Coronary artery (tissue), 2 donors: ENCODE measurements at regions not wholly inside any gene's neighbourhood (a gene's known extent, or its start where the extent isn't known, plus 50 kb on each side); places are given as distances from the start of the nearest gene placed in this dataset.

Source experiments
- DNase-seq: peaks from one replicate; pipeline ENCODE4 v3.0.0-alpha.2; 2017; ENCODE audit warnings: low spot score
- H3K27ac ChIP-seq, 2 donors: fragments of 200-600 bp; sonication (generic); one replicate each; pipeline ENCODE4 v1.5.1; 2016 to 2019
- H3K4me3 ChIP-seq: fragments of 200-600 bp; sonication (generic); 2 replicates; pipeline ENCODE4 v1.5.1; 2016; ENCODE audit warnings: mild to moderate bottlenecking, moderate library complexity
- TF ChIP-seq, protein P1 (sequence below): fragments of 200-600 bp; sonication (generic); IDR thresholded peaks from one replicate; pipeline ENCODE4 v1.5.1; 2019; ENCODE audit warnings: antibody characterized with exemption

DNA sequence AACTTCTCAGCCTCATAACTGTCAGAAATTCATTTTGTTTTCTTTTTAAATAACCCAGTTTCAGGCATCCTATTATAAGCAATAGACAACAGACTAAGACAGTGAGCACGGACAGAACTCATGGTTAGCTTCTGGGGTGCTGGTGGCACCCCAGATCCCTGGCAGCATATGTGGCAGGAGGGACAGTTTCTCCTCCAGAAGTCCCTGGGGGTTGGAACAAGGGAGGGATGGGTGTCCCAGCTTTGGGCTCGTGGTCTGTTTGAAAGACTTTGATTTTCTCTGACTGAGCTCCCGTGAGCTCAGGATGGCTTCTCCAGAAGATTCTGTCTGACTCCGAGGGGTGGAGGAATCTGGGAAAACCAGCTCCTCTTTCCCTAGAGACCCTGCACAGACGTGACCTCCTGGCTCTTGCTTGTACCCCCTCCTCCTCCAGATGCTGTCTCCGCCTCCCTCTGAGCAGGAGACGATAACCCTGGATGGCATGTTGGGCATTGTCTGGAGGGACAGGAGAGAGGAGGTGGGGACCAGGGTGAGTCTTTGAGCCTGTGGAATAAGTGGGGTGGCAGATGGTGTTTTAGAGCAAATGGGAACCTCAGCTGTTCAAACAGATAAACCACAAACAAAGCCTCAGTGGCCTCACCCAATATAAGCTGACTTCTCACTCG, 421.1 kb downstream of the GLRX3 start:
- no peak overlapping the region for H3K4me3 ChIP-seq
- no peak overlapping the region for H3K27ac ChIP-seq
- TF ChIP-seq, protein P1, sequence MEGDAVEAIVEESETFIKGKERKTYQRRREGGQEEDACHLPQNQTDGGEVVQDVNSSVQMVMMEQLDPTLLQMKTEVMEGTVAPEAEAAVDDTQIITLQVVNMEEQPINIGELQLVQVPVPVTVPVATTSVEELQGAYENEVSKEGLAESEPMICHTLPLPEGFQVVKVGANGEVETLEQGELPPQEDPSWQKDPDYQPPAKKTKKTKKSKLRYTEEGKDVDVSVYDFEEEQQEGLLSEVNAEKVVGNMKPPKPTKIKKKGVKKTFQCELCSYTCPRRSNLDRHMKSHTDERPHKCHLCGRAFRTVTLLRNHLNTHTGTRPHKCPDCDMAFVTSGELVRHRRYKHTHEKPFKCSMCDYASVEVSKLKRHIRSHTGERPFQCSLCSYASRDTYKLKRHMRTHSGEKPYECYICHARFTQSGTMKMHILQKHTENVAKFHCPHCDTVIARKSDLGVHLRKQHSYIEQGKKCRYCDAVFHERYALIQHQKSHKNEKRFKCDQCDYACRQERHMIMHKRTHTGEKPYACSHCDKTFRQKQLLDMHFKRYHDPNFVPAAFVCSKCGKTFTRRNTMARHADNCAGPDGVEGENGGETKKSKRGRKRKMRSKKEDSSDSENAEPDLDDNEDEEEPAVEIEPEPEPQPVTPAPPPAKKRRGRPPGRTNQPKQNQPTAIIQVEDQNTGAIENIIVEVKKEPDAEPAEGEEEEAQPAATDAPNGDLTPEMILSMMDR: no peak
- no peak for DNase-seq

DNA sequence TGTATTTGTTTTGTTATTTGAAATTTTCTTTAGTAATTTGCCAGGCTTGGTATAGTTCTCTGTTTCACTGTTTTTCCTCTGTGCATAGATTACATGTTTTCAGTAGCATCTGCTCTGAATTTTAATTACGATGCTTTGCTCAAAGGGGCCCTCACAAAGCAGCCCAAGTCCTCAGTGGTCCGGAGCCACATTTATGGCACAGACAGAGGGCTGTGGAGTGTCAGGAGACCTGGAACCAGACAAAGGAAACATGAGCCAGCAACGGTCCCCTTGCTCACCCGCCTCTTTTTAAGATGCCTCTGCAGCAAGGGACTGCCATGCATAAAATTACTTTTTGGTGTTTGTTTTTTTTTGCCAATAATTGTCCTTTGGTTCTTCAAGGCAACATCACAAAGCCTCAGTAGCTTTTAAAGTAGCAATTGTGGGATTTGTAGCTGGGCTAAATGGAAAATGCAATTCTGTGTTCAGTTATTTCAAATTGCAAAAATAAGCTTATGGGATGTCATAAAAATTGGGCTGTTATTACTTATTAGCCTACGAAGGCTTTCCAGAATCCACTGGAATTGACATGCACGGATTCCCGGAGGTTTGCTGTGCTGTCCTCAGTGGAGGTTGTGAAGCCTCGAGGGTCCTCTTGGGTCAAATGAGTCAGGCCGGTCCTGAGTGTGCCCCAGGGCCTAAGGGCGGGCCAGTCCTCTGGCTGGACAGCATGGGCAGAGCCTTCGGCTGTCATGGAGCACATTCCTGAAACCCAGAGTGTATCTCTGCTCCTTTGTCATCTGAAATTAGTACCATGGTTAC, 422.8 kb downstream of the GLRX3 start:
- no peak for DNase-seq
- TF ChIP-seq, protein P1: no peak
- H3K4me3 ChIP-seq: no peak overlapping the region
- no peak overlapping the region for H3K27ac ChIP-seq

DNA sequence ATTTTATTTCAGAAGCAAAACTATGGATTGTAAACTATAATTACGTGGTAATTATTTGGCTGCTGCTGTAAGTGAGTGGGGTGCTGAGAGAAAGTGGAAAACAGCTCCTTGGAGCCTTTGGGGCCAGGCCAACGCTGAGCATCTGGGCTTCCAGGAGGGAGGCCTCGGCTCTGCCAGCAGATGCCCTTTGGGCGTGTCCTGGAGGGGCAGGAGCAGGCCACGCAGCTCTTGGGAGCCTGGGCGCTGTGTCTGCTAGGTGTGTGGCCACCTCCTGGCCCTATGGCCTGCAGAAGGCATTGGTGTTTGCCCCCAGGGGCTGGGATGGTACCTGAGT, 423.3 kb downstream of the GLRX3 start:
- Histone ChIP-seq H3K27ac (no peak overlapping the region), H3K4me3 (no peak overlapping the region)
- no peak for DNase-seq
- TF ChIP-seq, protein P1: no peak

DNA sequence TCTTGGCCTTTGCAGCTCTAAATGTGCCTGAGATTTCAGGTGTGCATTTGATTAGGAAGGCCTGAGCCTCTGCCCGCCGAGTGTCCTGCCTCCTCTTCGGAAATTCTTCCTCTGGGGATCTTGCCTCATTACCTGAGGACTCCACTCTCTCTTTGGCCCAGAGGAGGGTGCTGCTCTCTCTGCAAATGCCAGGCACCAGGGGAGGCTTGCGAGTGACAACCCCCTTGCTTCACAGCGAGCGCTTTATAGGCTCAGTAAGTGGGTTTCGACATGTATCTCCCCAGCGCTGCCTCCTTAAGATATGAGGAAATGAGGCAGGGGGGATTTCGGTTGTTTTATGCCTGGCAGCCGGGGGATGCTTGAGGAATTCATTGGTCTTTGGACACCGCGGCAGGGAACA, 423.9 kb downstream of the GLRX3 start:
- H3K27ac ChIP-seq: no peak overlapping the region
- no peak for DNase-seq
- TF ChIP-seq, protein P1: no peak
- no peak overlapping the region for H3K4me3 ChIP-seq

DNA sequence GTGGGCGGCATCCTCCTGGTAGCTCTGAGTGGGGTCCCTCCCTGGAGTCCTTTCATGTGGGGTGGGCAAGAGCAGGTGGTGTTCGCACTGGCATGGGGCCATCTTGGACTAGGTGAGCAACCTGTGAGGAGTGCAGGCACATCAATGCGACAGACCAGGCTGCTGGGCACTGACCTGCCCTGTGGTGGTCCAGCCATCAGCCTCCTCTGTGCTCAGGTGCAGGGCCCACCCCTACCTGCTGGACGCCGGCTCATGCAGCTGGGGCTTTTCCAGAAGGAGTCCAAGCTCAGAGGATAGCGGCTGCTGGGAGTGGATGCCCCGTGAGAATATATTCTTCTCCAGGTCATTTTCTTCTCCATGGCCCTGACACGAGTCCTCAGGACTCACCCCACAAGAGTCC, 424.4 kb downstream of the GLRX3 start:
- TF ChIP-seq, protein P1: no peak
- Histone ChIP-seq H3K4me3 (no peak overlapping the region), H3K27ac (no peak overlapping the region)
- no peak for DNase-seq

DNA sequence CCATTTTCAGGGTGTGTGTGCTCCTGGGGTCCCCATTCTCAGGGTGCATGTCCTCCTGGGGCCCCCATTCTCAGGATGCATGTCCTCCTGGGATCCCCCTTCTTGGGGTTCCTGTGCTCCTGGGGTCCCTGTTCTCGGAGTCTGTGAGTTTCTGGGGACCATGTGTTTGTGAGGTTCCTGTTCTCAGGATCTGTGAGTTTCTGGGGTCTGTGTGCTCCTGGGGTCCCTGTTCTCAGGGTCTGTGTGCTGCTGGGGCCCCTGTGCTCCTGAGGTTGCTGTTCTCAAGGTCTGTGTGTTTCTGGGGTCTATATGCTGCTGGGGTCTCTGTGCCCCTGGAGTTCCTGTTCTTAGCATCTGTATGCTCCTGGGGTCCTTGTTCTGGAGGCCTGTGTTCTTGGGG, 425.5 kb downstream of the GLRX3 start:
- peak; percentile 16 for DNase-seq
- TF ChIP-seq, protein P1: no peak
- no peak overlapping the region for H3K4me3 ChIP-seq
- H3K27ac ChIP-seq: no peak overlapping the region

DNA sequence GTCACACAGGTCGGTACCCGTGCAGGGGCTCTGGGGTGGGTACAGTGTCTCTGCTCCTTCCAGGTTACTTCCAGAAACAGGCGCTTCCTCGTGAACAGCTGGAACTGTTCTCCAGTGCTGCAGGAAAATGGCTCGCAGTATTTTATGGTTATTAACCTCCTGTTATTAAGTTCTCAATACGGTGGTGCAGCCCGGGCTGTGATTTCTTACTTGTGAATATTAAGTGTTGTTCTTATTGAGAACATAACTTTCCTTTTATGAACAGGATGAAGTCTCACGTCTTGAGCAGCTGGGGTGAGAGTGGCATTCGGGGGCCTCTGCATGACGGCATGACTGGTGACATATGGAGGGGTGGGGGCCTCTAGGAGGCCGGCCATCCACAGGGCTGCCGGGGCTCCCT, 430.8 kb downstream of the GLRX3 start:
- TF ChIP-seq, protein P1: no peak
- Histone ChIP-seq H3K27ac (no peak overlapping the region), H3K4me3 (no peak overlapping the region)
- no peak for DNase-seq
